ENCODE measurements at regions not wholly inside any gene's neighbourhood (a gene's known extent, or its start where the extent isn't known, plus 50 kb on each side); places are given as distances from the start of the nearest gene placed in this dataset.

DNA sequence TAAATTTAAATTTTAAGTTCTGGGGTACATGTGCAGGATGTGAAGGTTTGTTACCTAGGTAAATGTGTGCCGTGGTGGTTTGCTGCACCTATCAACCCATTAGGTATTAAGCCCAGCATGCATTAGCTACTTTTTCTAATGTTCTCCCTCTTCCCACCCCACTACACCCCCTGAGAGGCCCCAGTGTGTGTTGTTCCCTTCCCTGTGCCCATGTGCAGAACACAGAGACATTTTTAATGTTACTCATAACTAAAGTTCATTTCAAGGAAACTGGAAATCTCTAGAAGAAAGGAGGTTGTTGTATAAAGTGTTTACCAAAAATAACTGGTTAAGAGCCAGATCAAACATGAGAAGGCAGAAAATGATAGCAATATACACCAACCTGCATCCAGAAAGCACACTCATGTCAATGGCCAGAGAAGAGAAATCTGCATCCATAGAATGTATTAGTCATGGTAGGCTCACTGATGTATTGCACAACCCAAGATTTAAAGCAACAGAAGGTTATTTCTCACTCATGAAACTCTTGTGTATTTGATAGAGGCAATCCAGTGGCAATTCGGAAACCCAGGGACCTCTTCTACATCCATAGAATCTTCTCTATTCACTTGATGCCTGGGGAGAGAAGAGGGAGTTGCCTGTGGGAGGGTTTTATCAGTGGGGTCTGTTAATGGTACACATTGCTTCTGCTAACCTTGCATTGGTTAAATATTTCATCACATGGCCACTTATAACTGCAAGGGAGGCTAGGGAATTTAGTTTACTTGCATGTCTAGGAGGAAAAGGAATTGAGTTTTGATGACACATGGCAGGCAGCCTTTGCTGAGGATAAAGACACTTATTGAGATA lies 321.9 kb upstream of the RASGRP1 start:
- ChIA-PET CTCF (no interaction called here), POLR2A (no interaction called here)
- Histone ChIP-seq H3K9me3 (ENCODE audit: control insufficient read depth in 1 of 2, insufficient read depth in 1 of 2, low read length in 2 of 2) (no peaks in the 10 kb centered on the region), H3K27me3 (ENCODE audit: control insufficient read depth in 1 of 2, insufficient read depth in 2 of 2, low read length in 2 of 2) (no peaks in the 10 kb centered on the region), H3K4me3 (ENCODE audit: low read length) (no peak overlapping the region), H3K4me1 (ENCODE audit: insufficient read depth, low read length) (no peaks in the 10 kb centered on the region), H3K36me3 (ENCODE audit: insufficient read depth, low read length) (no peaks in the 10 kb centered on the region), H3K27ac (ENCODE audit: low read depth in 1 of 2, low read length in 2 of 2) (no peak overlapping the region)
- TF ChIP-seq, protein P1, sequence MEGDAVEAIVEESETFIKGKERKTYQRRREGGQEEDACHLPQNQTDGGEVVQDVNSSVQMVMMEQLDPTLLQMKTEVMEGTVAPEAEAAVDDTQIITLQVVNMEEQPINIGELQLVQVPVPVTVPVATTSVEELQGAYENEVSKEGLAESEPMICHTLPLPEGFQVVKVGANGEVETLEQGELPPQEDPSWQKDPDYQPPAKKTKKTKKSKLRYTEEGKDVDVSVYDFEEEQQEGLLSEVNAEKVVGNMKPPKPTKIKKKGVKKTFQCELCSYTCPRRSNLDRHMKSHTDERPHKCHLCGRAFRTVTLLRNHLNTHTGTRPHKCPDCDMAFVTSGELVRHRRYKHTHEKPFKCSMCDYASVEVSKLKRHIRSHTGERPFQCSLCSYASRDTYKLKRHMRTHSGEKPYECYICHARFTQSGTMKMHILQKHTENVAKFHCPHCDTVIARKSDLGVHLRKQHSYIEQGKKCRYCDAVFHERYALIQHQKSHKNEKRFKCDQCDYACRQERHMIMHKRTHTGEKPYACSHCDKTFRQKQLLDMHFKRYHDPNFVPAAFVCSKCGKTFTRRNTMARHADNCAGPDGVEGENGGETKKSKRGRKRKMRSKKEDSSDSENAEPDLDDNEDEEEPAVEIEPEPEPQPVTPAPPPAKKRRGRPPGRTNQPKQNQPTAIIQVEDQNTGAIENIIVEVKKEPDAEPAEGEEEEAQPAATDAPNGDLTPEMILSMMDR (IDR thresholded peaks at IDR 0.05) = no peak
- Mint-ChIP-seq H3K27me3 (peaks cover 8% of the 10 kb centered on the region), H3K4me3 (no peak overlapping the region), H3K27ac (no peak overlapping the region), H3K4me1 (ENCODE audit: low read depth) (peaks cover 8% of the 10 kb centered on the region), H3K36me3 (ENCODE audit: low read depth) (no peaks in the 10 kb centered on the region), H3K9me3 (no peaks in the 10 kb centered on the region)
- ATAC-seq (ENCODE audit: poor library complexity) = no peak
- intact Hi-C loops (cut with DNase I, micrococcal nuclease) = no loop called here
- no peak for DNase-seq

DNA sequence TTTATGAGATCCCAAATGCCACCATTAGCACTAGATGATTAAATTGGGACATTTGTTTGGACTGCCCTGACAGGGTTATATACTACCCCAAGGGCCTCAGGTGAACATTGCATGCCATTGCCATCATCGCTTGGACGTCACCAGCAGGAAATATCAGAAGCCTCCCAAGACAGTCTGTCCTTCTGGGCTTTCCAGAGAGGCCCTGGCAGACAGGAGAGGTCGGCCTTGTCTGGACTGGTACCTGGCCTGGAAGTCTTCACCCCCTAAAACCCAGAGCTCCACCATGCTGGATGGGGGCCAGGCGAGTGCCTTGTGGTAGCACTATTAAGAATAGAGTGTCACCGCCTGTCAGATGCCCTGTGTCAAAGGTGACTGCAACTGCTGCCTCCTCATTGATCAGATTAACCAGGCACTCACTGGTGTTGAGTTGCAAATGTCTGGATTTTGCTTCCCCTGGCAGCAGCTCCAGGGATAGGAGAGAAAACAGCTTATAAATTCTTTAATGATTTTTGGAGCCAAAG lies 324.1 kb upstream of the RASGRP1 start:
- Histone ChIP-seq H3K36me3 (ENCODE audit: insufficient read depth, low read length) (no peaks in the 10 kb centered on the region), H3K27me3 (ENCODE audit: control insufficient read depth in 1 of 2, insufficient read depth in 2 of 2, low read length in 2 of 2) (no peaks in the 10 kb centered on the region), H3K4me1 (ENCODE audit: insufficient read depth, low read length) (no peaks in the 10 kb centered on the region), H3K27ac (ENCODE audit: low read depth in 1 of 2, low read length in 2 of 2) (no peak overlapping the region), H3K4me3 (ENCODE audit: low read length) (no peak overlapping the region), H3K9me3 (ENCODE audit: control insufficient read depth in 1 of 2, insufficient read depth in 1 of 2, low read length in 2 of 2) (no peaks in the 10 kb centered on the region)
- no peak for DNase-seq
- no peak for ATAC-seq (ENCODE audit: poor library complexity)
- Mint-ChIP-seq H3K27me3 (peaks cover 20% of the 10 kb centered on the region), H3K4me3 (no peak overlapping the region), H3K27ac (no peak overlapping the region), H3K36me3 (ENCODE audit: low read depth) (no peaks in the 10 kb centered on the region), H3K4me1 (ENCODE audit: low read depth) (peaks cover 8% of the 10 kb centered on the region), H3K9me3 (peaks cover 2% of the 10 kb centered on the region)
- ChIA-PET POLR2A (no interaction called here), CTCF (no interaction called here)
- TF ChIP-seq, protein P1 (IDR thresholded peaks at IDR 0.05) = no peak
- intact Hi-C loops (cut with DNase I, micrococcal nuclease) = no loop called here

DNA sequence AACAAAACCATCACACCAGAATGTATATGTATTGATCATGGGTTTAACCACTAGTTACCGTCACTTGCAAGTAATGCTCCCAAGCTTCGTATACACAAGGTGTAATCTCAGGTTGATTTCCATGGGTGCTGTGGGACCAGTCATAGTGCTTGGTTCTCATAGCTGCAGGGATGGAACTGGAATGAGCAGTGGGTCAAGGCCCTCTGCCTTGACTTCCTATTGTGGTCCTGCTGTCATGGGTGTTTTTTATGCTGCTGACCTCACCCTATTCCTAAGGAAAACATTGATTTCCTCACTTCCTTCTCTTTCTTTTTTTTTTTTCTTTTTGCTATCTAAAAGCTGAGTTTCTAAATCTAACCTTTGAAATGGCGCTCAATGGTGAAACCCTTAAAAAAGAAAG lies 325.6 kb upstream of the RASGRP1 start:
- intact Hi-C loops (cut with DNase I, micrococcal nuclease) = no loop called here

More for the DNA sequence above, 325.6 kb upstream of the RASGRP1 start:
- H3K27me3 Mint-ChIP-seq = peaks cover 20% of the 10 kb centered on the region
- Histone ChIP-seq H3K4me1 (ENCODE audit: insufficient read depth, low read length) (no peaks in the 10 kb centered on the region), H3K27me3 (ENCODE audit: control insufficient read depth in 1 of 2, insufficient read depth in 2 of 2, low read length in 2 of 2) (no peaks in the 10 kb centered on the region), H3K4me3 (ENCODE audit: low read length) (no peak overlapping the region), H3K36me3 (ENCODE audit: insufficient read depth, low read length) (no peaks in the 10 kb centered on the region), H3K27ac (ENCODE audit: low read depth in 1 of 2, low read length in 2 of 2) (no peak overlapping the region), H3K9me3 (ENCODE audit: control insufficient read depth in 1 of 2, insufficient read depth in 1 of 2, low read length in 2 of 2) (no peaks in the 10 kb centered on the region)
- no peak overlapping the region for H3K27ac Mint-ChIP-seq
- peaks cover 2% of the 10 kb centered on the region for H3K9me3 Mint-ChIP-seq
- ATAC-seq (ENCODE audit: poor library complexity) (no peak), DNase-seq (no peak)
- TF ChIP-seq, protein P1 (IDR thresholded peaks at IDR 0.05) = no peak
- H3K4me1 Mint-ChIP-seq (ENCODE audit: low read depth) = no peaks in the 10 kb centered on the region
- POLR2A ChIA-PET = no interaction called here
- H3K4me3 Mint-ChIP-seq = no peak overlapping the region
- CTCF ChIA-PET = no interaction called here
- H3K36me3 Mint-ChIP-seq (ENCODE audit: low read depth) = no peaks in the 10 kb centered on the region

Data from CD4-positive, alpha-beta T cell (primary cell).